GM23338 (cell line): ENCODE measurements at regions not wholly inside any gene's neighbourhood (a gene's known extent, or its start where the extent isn't known, plus 50 kb on each side); places are given as distances from the start of the nearest gene placed in this dataset.

ENCODE experiments used
- CREB1 ChIP-seq: fragments of 250-450 bp; sonication (Bioruptor Pico); IDR thresholded peaks from 2 replicates; pipeline ENCODE4 v1.5.0; 2020; ENCODE audit warnings: low read depth, mild to moderate bottlenecking, moderate library complexity
- EZH2 ChIP-seq: fragments of 200-600 bp; sonication (generic); IDR thresholded peaks from one replicate; pipeline ENCODE4 v1.8.0; 2017; ENCODE audit warnings: antibody characterized with exemption, mild to moderate bottlenecking, low read depth; ENCODE audit not compliant: unreplicated experiment
- JUNB ChIP-seq: IDR thresholded peaks from one replicate; pipeline ENCODE4 v1.6.1; 2016; ENCODE audit warnings: antibody characterized with exemption; ENCODE audit not compliant: unreplicated experiment
- POLR2AphosphoS5 ChIP-seq: IDR thresholded peaks from 2 replicates; pipeline ENCODE4 v1.6.1; 2016; ENCODE audit warnings: antibody characterized with exemption, low read depth
- REST ChIP-seq: IDR thresholded peaks from one replicate; pipeline ENCODE4 v1.6.1; 2018; ENCODE audit warnings: antibody characterized with exemption; ENCODE audit not compliant: unreplicated experiment
- STAT1 ChIP-seq: IDR thresholded peaks from one replicate; pipeline ENCODE4 v1.6.1; 2016; ENCODE audit warnings: antibody characterized with exemption; ENCODE audit not compliant: unreplicated experiment
- ZNF114 ChIP-seq: fragments of 250-450 bp; sonication (Bioruptor Pico); IDR thresholded peaks from 2 replicates; pipeline ENCODE4 v1.5.0; 2020; ENCODE audit warnings: mild to moderate bottlenecking, moderate library complexity
- ZNF331 ChIP-seq: fragments of 250-450 bp; sonication (Bioruptor Pico); IDR thresholded peaks from 2 replicates; pipeline ENCODE4 v1.5.0; 2020; ENCODE audit warnings: low read depth, mild to moderate bottlenecking, moderate library complexity
- ZNF462 ChIP-seq: fragments of 250-450 bp; sonication (Bioruptor Pico); IDR thresholded peaks from 2 replicates; pipeline ENCODE4 v1.5.0; 2020; ENCODE audit warnings: mild to moderate bottlenecking, moderate library complexity
- TF ChIP-seq, protein P1 (sequence below): IDR thresholded peaks from 2 replicates; pipeline ENCODE4 v1.6.1; 2016; ENCODE audit warnings: antibody characterized with exemption

DNA sequence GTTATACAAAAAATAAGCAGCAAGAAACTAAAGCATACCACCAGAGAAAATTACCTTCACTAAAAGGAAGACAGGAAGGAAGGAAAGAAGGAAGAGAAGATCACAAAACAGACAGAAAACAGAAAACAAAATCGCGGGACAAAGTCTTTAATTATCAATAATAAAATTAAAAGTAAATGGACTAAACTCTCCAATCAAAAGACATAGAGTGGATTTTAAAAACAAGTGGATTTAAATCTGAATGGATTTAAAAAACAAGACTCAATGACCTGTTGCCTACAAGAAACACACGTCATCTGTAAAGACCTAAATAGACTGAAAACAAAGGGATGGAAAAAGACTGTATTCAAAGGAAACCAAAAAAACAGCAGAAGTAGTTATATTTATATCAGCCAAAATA, 75.7 kb upstream of the MAGI3 start (continued):
- no peak for TF ChIP-seq ZNF462 (CRISPR knock-in tag)
- no peak for TF ChIP-seq CREB1 (CRISPR knock-in tag)
- TF ChIP-seq STAT1: no peak
- no peak for TF ChIP-seq EZH2
- TF ChIP-seq, protein P1, sequence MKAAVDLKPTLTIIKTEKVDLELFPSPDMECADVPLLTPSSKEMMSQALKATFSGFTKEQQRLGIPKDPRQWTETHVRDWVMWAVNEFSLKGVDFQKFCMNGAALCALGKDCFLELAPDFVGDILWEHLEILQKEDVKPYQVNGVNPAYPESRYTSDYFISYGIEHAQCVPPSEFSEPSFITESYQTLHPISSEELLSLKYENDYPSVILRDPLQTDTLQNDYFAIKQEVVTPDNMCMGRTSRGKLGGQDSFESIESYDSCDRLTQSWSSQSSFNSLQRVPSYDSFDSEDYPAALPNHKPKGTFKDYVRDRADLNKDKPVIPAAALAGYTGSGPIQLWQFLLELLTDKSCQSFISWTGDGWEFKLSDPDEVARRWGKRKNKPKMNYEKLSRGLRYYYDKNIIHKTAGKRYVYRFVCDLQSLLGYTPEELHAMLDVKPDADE: no peak
- no peak for TF ChIP-seq POLR2AphosphoS5
- no peak for TF ChIP-seq JUNB
- no peak for TF ChIP-seq REST
- TF ChIP-seq ZNF331 (CRISPR knock-in tag): no peak
- TF ChIP-seq ZNF114 (CRISPR knock-in tag): no peak
